ENCODE measurements at regions not wholly inside any gene's neighbourhood (a gene's known extent, or its start where the extent isn't known, plus 50 kb on each side); places are given as distances from the start of the nearest gene placed in this dataset.

DNA sequence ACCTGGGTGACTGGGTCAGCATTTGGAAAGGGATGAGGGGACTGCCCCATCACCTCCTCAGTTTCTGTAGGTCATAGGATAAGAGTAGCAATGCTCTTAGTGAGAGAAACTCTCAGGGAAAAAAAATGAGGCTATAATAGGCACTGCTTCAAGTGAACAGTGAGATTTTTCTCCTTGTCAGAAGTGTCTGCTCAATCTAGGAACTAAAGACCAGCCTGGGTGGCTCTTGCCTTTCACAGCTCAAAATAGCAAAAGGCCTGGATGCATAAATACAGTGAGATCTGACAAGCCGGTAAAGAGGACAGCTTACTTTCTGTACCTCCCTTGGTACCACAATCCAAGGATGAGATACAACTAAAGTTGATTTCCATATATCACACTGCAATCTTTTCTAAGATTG lies 205.6 kb upstream of the ANO5 start:
- TF ChIP-seq, protein P1, sequence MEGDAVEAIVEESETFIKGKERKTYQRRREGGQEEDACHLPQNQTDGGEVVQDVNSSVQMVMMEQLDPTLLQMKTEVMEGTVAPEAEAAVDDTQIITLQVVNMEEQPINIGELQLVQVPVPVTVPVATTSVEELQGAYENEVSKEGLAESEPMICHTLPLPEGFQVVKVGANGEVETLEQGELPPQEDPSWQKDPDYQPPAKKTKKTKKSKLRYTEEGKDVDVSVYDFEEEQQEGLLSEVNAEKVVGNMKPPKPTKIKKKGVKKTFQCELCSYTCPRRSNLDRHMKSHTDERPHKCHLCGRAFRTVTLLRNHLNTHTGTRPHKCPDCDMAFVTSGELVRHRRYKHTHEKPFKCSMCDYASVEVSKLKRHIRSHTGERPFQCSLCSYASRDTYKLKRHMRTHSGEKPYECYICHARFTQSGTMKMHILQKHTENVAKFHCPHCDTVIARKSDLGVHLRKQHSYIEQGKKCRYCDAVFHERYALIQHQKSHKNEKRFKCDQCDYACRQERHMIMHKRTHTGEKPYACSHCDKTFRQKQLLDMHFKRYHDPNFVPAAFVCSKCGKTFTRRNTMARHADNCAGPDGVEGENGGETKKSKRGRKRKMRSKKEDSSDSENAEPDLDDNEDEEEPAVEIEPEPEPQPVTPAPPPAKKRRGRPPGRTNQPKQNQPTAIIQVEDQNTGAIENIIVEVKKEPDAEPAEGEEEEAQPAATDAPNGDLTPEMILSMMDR (IDR thresholded peaks at IDR 0.05), result no peak
- TF ChIP-seq POLR2AphosphoS5 (IDR thresholded peaks at IDR 0.05) (no peak), POLR2A (IDR thresholded peaks at IDR 0.05) (no peak)

Data from stomach (tissue), 4 donors.